Panc1 (cell line): ENCODE measurements at regions not wholly inside any gene's neighbourhood (a gene's known extent, or its start where the extent isn't known, plus 50 kb on each side); places are given as distances from the start of the nearest gene placed in this dataset.

Source experiments
- POLR2AphosphoS5 ChIP-seq: IDR thresholded peaks from 2 replicates; pipeline ENCODE4 v1.6.1; 2012; ENCODE audit warnings: mild to moderate bottlenecking, low read depth, low read length, moderate library complexity
- TCF7L2 ChIP-seq: IDR thresholded peaks from 2 replicates; pipeline ENCODE4 v1.6.1; 2011; ENCODE audit warnings: mild to moderate bottlenecking, low read depth, low read length, inconsistent platforms
- TF ChIP-seq, protein P1 (sequence below): fragments of 450-650 bp; IDR thresholded peaks from 2 replicates; pipeline ENCODE4 v1.5.1; 2017; ENCODE audit warnings: mild to moderate bottlenecking

DNA sequence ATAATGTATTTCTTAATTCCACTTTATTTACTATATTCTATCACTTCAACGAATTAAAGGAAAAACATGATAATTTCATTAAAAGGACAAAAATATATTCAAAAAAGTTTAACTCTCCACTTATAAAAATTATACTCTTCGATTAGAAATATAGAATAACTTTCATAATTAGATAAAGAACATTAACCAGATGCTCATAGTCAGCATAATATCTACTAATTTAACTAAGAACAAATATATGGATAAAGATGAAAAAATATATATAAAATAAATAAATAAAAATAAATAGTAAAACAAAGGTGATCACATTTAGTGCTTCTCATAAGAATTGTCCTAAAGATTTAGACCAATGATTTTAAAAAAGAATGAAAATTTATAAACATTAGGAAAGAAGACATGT, 1065.2 kb upstream of the CNTN5 start:
- TF ChIP-seq, protein P1, sequence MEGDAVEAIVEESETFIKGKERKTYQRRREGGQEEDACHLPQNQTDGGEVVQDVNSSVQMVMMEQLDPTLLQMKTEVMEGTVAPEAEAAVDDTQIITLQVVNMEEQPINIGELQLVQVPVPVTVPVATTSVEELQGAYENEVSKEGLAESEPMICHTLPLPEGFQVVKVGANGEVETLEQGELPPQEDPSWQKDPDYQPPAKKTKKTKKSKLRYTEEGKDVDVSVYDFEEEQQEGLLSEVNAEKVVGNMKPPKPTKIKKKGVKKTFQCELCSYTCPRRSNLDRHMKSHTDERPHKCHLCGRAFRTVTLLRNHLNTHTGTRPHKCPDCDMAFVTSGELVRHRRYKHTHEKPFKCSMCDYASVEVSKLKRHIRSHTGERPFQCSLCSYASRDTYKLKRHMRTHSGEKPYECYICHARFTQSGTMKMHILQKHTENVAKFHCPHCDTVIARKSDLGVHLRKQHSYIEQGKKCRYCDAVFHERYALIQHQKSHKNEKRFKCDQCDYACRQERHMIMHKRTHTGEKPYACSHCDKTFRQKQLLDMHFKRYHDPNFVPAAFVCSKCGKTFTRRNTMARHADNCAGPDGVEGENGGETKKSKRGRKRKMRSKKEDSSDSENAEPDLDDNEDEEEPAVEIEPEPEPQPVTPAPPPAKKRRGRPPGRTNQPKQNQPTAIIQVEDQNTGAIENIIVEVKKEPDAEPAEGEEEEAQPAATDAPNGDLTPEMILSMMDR: no peak
- TF ChIP-seq TCF7L2 (no peak), POLR2AphosphoS5 (no peak)
